ENCODE measurements at regions not wholly inside any gene's neighbourhood (a gene's known extent, or its start where the extent isn't known, plus 50 kb on each side); places are given as distances from the start of the nearest gene placed in this dataset.

- DNase-seq (ENCODE audit: low read depth), result no peak
Measured at GRCh38 chr6:132973514-132973993, 159.2 kb downstream of the RPS12 start.

- no peak for DNase-seq (ENCODE audit: low read depth)
Measured at GRCh38 chr6:132974122-132974521, 159.8 kb downstream of the RPS12 start.

- DNase-seq (ENCODE audit: low read depth), result no peak
Measured at GRCh38 chr6:132977413-132977812, 163.0 kb downstream of the RPS12 start.

GRCh38 chr6:132978685-132979084 lies 164.3 kb downstream of the RPS12 start:
- no peak for DNase-seq (ENCODE audit: low read depth)

GRCh38 chr6:132993738-132994137 lies 179.4 kb downstream of the RPS12 start:
- DNase-seq (ENCODE audit: low read depth), result no peak

- no peak for DNase-seq (ENCODE audit: low read depth)
Measured at GRCh38 chr6:132995009-132995408, 180.6 kb downstream of the RPS12 start.

GRCh38 chr6:132995432-132995831 lies 181.1 kb downstream of the RPS12 start:
- DNase-seq (ENCODE audit: low read depth), result no peak

- DNase-seq (ENCODE audit: low read depth), result no peak
Measured at GRCh38 chr6:132998418-132998817, 184.0 kb downstream of the RPS12 start.

- DNase-seq (ENCODE audit: low read depth), result no peak
Measured at GRCh38 chr6:133001040-133001565, 186.7 kb downstream of the RPS12 start.

- DNase-seq (ENCODE audit: low read depth), result no peak
Measured at GRCh38 chr6:133004304-133004884, 190.0 kb downstream of the RPS12 start.

GRCh38 chr6:133012774-133013173 lies 198.4 kb downstream of the RPS12 start:
- no peak for DNase-seq (ENCODE audit: low read depth)

- DNase-seq (ENCODE audit: low read depth), result no peak
Measured at GRCh38 chr6:133016631-133017030, 202.3 kb downstream of the RPS12 start.

GRCh38 chr6:133017581-133017980 lies 203.2 kb downstream of the RPS12 start:
- no peak for DNase-seq (ENCODE audit: low read depth)

GRCh38 chr6:133026705-133027104 lies 212.3 kb downstream of the RPS12 start:
- no peak for DNase-seq (ENCODE audit: low read depth)

GRCh38 chr6:133033263-133033662 lies 207.9 kb upstream of the EYA4 start:
- no peak for DNase-seq (ENCODE audit: low read depth)

- no peak for DNase-seq (ENCODE audit: low read depth)
Measured at GRCh38 chr6:133034509-133035206, 206.5 kb upstream of the EYA4 start.

GRCh38 chr6:133040094-133040802 lies 200.9 kb upstream of the EYA4 start:
- no peak for DNase-seq (ENCODE audit: low read depth)

- no peak for DNase-seq (ENCODE audit: low read depth)
Measured at GRCh38 chr6:133040803-133041419, 200.2 kb upstream of the EYA4 start.

- DNase-seq (ENCODE audit: low read depth), result no peak
Measured at GRCh38 chr6:133042550-133043120, 198.5 kb upstream of the EYA4 start.

GRCh38 chr6:133046576-133046975 lies 194.6 kb upstream of the EYA4 start:
- no peak for DNase-seq (ENCODE audit: low read depth)

GRCh38 chr6:133047065-133047665 lies 194.0 kb upstream of the EYA4 start:
- DNase-seq (ENCODE audit: low read depth), result no peak

- no peak for DNase-seq (ENCODE audit: low read depth)
Measured at GRCh38 chr6:133047706-133048105, 193.5 kb upstream of the EYA4 start.
